ENCODE measurements at regions not wholly inside any gene's neighbourhood (a gene's known extent, or its start where the extent isn't known, plus 50 kb on each side); places are given as distances from the start of the nearest gene placed in this dataset.
"Not testable (repeated sequence)": the region's sequence is repeated elsewhere in the genome, so short reads cannot be mapped to it uniquely, and the experiment has no call there.

- no peaks in the 10 kb centered on the region for H3K4me1 Mint-ChIP-seq
- POLR2A ChIA-PET, result no interaction called here
- H3K4me3 ChIP-seq (ENCODE audit: low read length), result no peak overlapping the region
- CTCF ChIA-PET, result no interaction called here
- H3K27me3 Mint-ChIP-seq, result no peaks in the 10 kb centered on the region
- H3K9me3 Mint-ChIP-seq, result peaks cover 0 to 4% (median 0%) of the 10 kb centered on the region in 5 donors
- H3K9me3 ChIP-seq (ENCODE audit: low read length), result no peaks in the 10 kb centered on the region
- DNase-seq, result no peak
- no peak overlapping the region for H3K27ac Mint-ChIP-seq
- H3K4me3 Mint-ChIP-seq, result no peak overlapping the region
- H3K36me3 ChIP-seq (ENCODE audit: insufficient read depth, low read length), result no peaks in the 10 kb centered on the region
- no peak overlapping the region for H3K27ac ChIP-seq (ENCODE audit: low read depth, low read length)
- no peaks in the 10 kb centered on the region for H3K36me3 Mint-ChIP-seq
- no peaks in the 10 kb centered on the region for H3K4me1 ChIP-seq (ENCODE audit: insufficient read depth, low read length)
- H3K27me3 ChIP-seq (ENCODE audit: insufficient read depth, low read length, poor library complexity, severe bottlenecking), result no peaks in the 10 kb centered on the region
Measured at GRCh38 chr5:87589587-87589986, 176.9 kb upstream of the CCNH start.

GRCh38 chr5:87588316-87588715 is 175.6 kb upstream of the CCNH start:
- no peaks in the 10 kb centered on the region for H3K27me3 Mint-ChIP-seq
- H3K4me1 Mint-ChIP-seq, result no peaks in the 10 kb centered on the region
- no peaks in the 10 kb centered on the region for H3K9me3 ChIP-seq (ENCODE audit: low read length)
- no peaks in the 10 kb centered on the region for H3K4me1 ChIP-seq (ENCODE audit: insufficient read depth, low read length)
- no peak overlapping the region for H3K4me3 Mint-ChIP-seq
- CTCF ChIA-PET, result no interaction called here
- H3K36me3 Mint-ChIP-seq, result no peaks in the 10 kb centered on the region
- H3K4me3 ChIP-seq (ENCODE audit: low read length), result no peak overlapping the region
- peaks cover 0 to 4% (median 0%) of the 10 kb centered on the region in 5 donors for H3K9me3 Mint-ChIP-seq
- no peak for DNase-seq
- POLR2A ChIA-PET, result no interaction called here
- H3K27me3 ChIP-seq (ENCODE audit: insufficient read depth, low read length, poor library complexity, severe bottlenecking), result no peaks in the 10 kb centered on the region
- no peak overlapping the region for H3K27ac Mint-ChIP-seq
- H3K36me3 ChIP-seq (ENCODE audit: insufficient read depth, low read length), result no peaks in the 10 kb centered on the region
- H3K27ac ChIP-seq (ENCODE audit: low read depth, low read length), result no peak overlapping the region

DNA sequence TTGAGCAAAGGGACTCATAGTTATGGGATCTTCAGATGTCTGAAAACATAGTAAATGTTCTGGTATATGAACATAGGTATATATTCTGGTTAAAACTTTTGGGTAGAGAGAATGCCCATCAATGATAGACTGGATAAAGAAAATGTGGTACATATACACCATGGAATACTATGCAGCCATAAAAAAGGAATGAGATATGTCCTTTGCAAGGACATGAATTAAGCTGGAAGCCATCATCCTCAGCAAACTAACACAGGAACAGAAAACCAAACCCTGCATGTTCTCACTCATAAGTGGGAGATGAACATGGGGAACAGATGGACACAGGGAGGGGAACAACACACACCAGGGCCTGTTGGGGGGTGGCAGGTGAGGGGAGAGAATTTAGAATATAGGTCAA is 171.0 kb upstream of the CCNH start:
- H3K36me3 Mint-ChIP-seq; H3K27ac Mint-ChIP-seq; H3K4me3 ChIP-seq (ENCODE audit: low read length); CTCF ChIA-PET; H3K9me3 ChIP-seq (ENCODE audit: low read length); H3K4me1 Mint-ChIP-seq; H3K9me3 Mint-ChIP-seq; H3K4me3 Mint-ChIP-seq; H3K27me3 ChIP-seq (ENCODE audit: insufficient read depth, low read length, poor library complexity, severe bottlenecking); POLR2A ChIA-PET; DNase-seq; H3K4me1 ChIP-seq (ENCODE audit: insufficient read depth, low read length); H3K27ac ChIP-seq (ENCODE audit: low read depth, low read length); H3K27me3 Mint-ChIP-seq; H3K36me3 ChIP-seq (ENCODE audit: insufficient read depth, low read length): not testable (repeated sequence)

GRCh38 chr5:87582149-87582548 is 169.4 kb upstream of the CCNH start:
- Mint-ChIP-seq H3K36me3 (no peaks in the 10 kb centered on the region), H3K27me3 (peaks cover 2 to 7% of the 10 kb centered on the region in 2 donors), H3K4me1 (no peaks in the 10 kb centered on the region), H3K27ac (no peak overlapping the region), H3K4me3 (no peak overlapping the region), H3K9me3 (peaks cover 0 to 7% (median 0%) of the 10 kb centered on the region in 5 donors)
- H3K9me3 ChIP-seq (ENCODE audit: low read length), result no peaks in the 10 kb centered on the region
- H3K4me1 ChIP-seq (ENCODE audit: insufficient read depth, low read length), result no peaks in the 10 kb centered on the region
- no peak for DNase-seq
- ChIA-PET POLR2A (no interaction called here), CTCF (no interaction called here)
- no peak overlapping the region for H3K4me3 ChIP-seq (ENCODE audit: low read length)
- H3K36me3 ChIP-seq (ENCODE audit: insufficient read depth, low read length), result no peaks in the 10 kb centered on the region
- H3K27me3 ChIP-seq (ENCODE audit: insufficient read depth, low read length, poor library complexity, severe bottlenecking), result no peaks in the 10 kb centered on the region
- no peak overlapping the region for H3K27ac ChIP-seq (ENCODE audit: low read depth, low read length)

DNA sequence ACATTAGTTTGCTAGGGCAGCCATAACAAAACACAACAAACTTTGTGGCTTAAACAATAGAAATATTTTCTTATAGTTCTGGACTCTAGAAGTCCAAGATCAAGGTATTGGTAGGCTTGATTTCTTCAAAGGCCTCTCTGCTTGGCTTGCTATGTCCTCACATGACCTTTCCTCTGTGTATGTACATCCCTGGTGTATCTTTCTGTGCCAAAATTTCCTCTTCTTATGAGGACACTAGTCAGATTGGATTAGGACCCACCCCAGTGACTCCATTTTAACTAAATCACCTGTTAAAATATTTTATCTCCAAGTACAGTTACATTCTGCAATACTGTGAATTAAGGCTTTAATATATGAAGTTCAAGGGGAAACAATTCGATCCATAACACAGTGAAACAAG is 168.9 kb upstream of the CCNH start:
- no peaks in the 10 kb centered on the region for H3K4me1 Mint-ChIP-seq

GRCh38 chr5:87579678-87580077 is 166.9 kb upstream of the CCNH start:
- H3K27ac ChIP-seq (ENCODE audit: low read depth, low read length), result no peak overlapping the region
- Mint-ChIP-seq H3K4me1 (no peaks in the 10 kb centered on the region), H3K4me3 (no peak overlapping the region), H3K27me3 (peaks cover 2 to 7% of the 10 kb centered on the region in 2 donors), H3K36me3 (no peaks in the 10 kb centered on the region), H3K9me3 (peaks cover 0 to 7% (median 0%) of the 10 kb centered on the region in 5 donors), H3K27ac (peak overlapping the region in 1 of 8 donors; percentile 34)
- H3K4me3 ChIP-seq (ENCODE audit: low read length), result no peak overlapping the region
- DNase-seq, result no peak
- ChIA-PET POLR2A (no interaction called here), CTCF (no interaction called here)
- H3K4me1 ChIP-seq (ENCODE audit: insufficient read depth, low read length), result no peaks in the 10 kb centered on the region
- H3K27me3 ChIP-seq (ENCODE audit: insufficient read depth, low read length, poor library complexity, severe bottlenecking), result no peaks in the 10 kb centered on the region
- H3K36me3 ChIP-seq (ENCODE audit: insufficient read depth, low read length), result no peaks in the 10 kb centered on the region
- H3K9me3 ChIP-seq (ENCODE audit: low read length), result no peaks in the 10 kb centered on the region

More for the DNA sequence above, 168.9 kb upstream of the CCNH start:
- no peak overlapping the region for H3K27ac ChIP-seq (ENCODE audit: low read depth, low read length)
- no peaks in the 10 kb centered on the region for H3K4me1 ChIP-seq (ENCODE audit: insufficient read depth, low read length)
- CTCF ChIA-PET, result no interaction called here
- no peaks in the 10 kb centered on the region for H3K9me3 ChIP-seq (ENCODE audit: low read length)
- Mint-ChIP-seq H3K4me3 (no peak overlapping the region), H3K27ac (no peak overlapping the region), H3K36me3 (no peaks in the 10 kb centered on the region), H3K9me3 (peaks cover 0 to 7% (median 0%) of the 10 kb centered on the region in 5 donors), H3K27me3 (peaks cover 2 to 7% of the 10 kb centered on the region in 2 donors)
- DNase-seq, result no peak
- no peak overlapping the region for H3K4me3 ChIP-seq (ENCODE audit: low read length)
- H3K27me3 ChIP-seq (ENCODE audit: insufficient read depth, low read length, poor library complexity, severe bottlenecking), result no peaks in the 10 kb centered on the region
- H3K36me3 ChIP-seq (ENCODE audit: insufficient read depth, low read length), result no peaks in the 10 kb centered on the region
- POLR2A ChIA-PET, result no interaction called here

DNA sequence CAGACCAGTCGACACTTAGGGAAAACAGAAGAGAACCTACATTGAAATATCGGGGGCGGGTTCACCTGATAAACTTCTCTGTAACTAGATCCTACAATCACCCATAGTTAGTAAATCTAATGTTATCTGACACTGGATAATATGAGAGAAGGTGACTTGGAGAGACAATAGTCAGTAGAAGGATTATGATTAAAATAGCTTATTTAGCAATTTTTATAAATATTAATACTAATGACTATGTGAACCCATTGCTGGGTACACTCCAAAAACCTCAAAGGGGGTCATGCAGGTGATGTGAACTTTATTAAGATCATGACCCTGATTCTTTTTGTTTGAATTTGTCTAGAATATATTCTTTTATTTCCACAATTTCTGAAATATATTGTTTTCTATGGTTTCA is 164.1 kb upstream of the CCNH start:
- H3K27ac Mint-ChIP-seq, result no peak overlapping the region
- Histone ChIP-seq H3K9me3 (ENCODE audit: low read length) (no peaks in the 10 kb centered on the region), H3K27ac (ENCODE audit: low read depth, low read length) (no peak overlapping the region), H3K27me3 (ENCODE audit: insufficient read depth, low read length, poor library complexity, severe bottlenecking) (no peaks in the 10 kb centered on the region), H3K36me3 (ENCODE audit: insufficient read depth, low read length) (no peaks in the 10 kb centered on the region), H3K4me3 (ENCODE audit: low read length) (no peak overlapping the region), H3K4me1 (ENCODE audit: insufficient read depth, low read length) (no peaks in the 10 kb centered on the region)
- ChIA-PET POLR2A (no interaction called here), CTCF (no interaction called here)
- H3K27me3 Mint-ChIP-seq, result peaks cover 0 to 7% of the 10 kb centered on the region in 2 donors
- H3K4me3 Mint-ChIP-seq, result no peak overlapping the region
- H3K9me3 Mint-ChIP-seq, result no peaks in the 10 kb centered on the region
- no peaks in the 10 kb centered on the region for H3K4me1 Mint-ChIP-seq
- no peak for DNase-seq
- H3K36me3 Mint-ChIP-seq, result no peaks in the 10 kb centered on the region

GRCh38 chr5:87576306-87576705 is 163.6 kb upstream of the CCNH start:
- H3K9me3 ChIP-seq (ENCODE audit: low read length); H3K27me3 ChIP-seq (ENCODE audit: insufficient read depth, low read length, poor library complexity, severe bottlenecking); CTCF ChIA-PET; POLR2A ChIA-PET; H3K27ac ChIP-seq (ENCODE audit: low read depth, low read length); DNase-seq; H3K36me3 Mint-ChIP-seq; H3K36me3 ChIP-seq (ENCODE audit: insufficient read depth, low read length); H3K4me1 Mint-ChIP-seq; H3K27ac Mint-ChIP-seq; H3K4me1 ChIP-seq (ENCODE audit: insufficient read depth, low read length); H3K4me3 Mint-ChIP-seq; H3K9me3 Mint-ChIP-seq; H3K4me3 ChIP-seq (ENCODE audit: low read length); H3K27me3 Mint-ChIP-seq: not testable (repeated sequence)

DNA sequence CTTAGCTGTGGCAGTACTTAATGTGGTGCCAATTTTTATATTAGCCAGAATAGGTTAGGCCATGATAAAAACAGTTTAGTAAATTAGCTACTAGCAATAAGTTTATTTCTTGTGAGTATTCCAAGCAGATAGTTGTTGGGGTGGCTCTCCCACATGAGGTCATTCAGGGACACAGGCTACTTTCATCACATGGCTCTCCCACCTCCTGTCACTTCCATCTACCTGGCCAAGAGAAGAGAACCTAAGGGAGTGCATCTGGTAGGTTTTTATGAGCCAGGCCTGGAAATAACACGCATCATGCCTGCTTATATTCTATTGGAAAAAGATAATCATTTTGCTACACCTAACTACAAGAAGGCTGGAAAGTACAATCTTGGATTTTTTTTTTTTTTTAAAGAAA is 161.4 kb upstream of the CCNH start:
- ChIA-PET POLR2A (no interaction called here), CTCF (no interaction called here)
- DNase-seq, result no peak
- Histone ChIP-seq H3K4me1 (ENCODE audit: insufficient read depth, low read length) (no peaks in the 10 kb centered on the region), H3K4me3 (ENCODE audit: low read length) (no peak overlapping the region), H3K9me3 (ENCODE audit: low read length) (no peaks in the 10 kb centered on the region), H3K27ac (ENCODE audit: low read depth, low read length) (no peak overlapping the region), H3K36me3 (ENCODE audit: insufficient read depth, low read length) (no peaks in the 10 kb centered on the region), H3K27me3 (ENCODE audit: insufficient read depth, low read length, poor library complexity, severe bottlenecking) (no peaks in the 10 kb centered on the region)
- H3K36me3 Mint-ChIP-seq, result no peaks in the 10 kb centered on the region
- peak overlapping the region in 1 of 7 donors; percentile 23 for H3K4me3 Mint-ChIP-seq
- no peaks in the 10 kb centered on the region for H3K4me1 Mint-ChIP-seq
- H3K27ac Mint-ChIP-seq, result no peak overlapping the region
- H3K27me3 Mint-ChIP-seq, result peaks cover 0 to under 1% of the 10 kb centered on the region in 2 donors
- H3K9me3 Mint-ChIP-seq, result no peaks in the 10 kb centered on the region
